SU-DHL-6 (cell line): ENCODE measurements at regions not wholly inside any gene's neighbourhood (a gene's known extent, or its start where the extent isn't known, plus 50 kb on each side); places are given as distances from the start of the nearest gene placed in this dataset.

Experiments
- CTCF ChIP-seq: fragments of 200-600 bp; sonication (generic); IDR thresholded peaks from one replicate; pipeline ENCODE4 v1.5.1; 2017; ENCODE audit warnings: antibody characterized with exemption, mild to moderate bottlenecking, low read length, moderate library complexity; ENCODE audit not compliant: insufficient read depth, poor library complexity, severe bottlenecking
- EZH2phosphoT487 ChIP-seq: fragments of 200-600 bp; sonication (generic), shearing (Covaris generic); conservative IDR thresholded peaks from 2 replicates; pipeline ENCODE4 v1.6.1; 2018; ENCODE audit warnings: mild to moderate bottlenecking, antibody characterized with exemption, low read length, moderate library complexity, mixed read lengths

- TF ChIP-seq CTCF (no peak), EZH2phosphoT487 (no peak)
These were observed 235.6 kb downstream of the RNF152 start for GRCh38 chr18:61657066-61657732.
